ENCODE measurements at regions not wholly inside any gene's neighbourhood (a gene's known extent, or its start where the extent isn't known, plus 50 kb on each side); places are given as distances from the start of the nearest gene placed in this dataset.
A peak's percentile ranks its signal among the peaks of the same experiment; 100 is the strongest.

DNA sequence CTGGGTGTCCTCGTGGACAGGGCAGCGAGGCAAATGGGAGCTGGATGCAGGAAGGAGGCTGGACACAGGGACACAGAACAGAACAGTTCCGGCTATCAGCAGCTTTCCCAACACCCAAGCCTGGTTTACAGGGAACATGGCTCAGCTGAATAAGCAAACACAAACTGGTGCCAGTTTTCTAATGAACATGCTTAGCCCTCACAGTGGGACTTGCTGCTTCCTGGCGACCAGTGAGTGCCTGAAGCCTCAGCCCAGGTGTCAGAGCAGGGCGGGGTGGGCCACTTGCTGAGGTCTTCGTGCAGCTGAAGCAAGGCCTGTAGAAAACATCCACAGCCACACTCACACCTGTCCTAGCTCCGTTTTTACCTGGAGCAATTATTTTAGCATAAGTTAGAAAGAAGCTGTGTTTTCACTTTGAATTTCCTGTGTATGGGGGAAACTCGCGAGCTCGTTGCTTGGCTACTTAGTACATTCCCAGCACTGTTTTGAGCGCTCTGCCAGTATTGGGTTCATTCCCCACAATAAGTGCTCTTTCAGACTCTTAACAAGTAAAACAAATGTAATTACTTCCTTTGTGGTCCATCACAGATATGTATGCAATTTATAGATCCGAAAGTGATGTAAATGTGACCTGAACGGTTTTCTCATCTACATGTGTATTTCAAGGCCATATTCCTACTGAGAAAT is 261.2 kb upstream of the SHH start:
- no peak for DNase-seq (ENCODE audit: low read depth)

DNA sequence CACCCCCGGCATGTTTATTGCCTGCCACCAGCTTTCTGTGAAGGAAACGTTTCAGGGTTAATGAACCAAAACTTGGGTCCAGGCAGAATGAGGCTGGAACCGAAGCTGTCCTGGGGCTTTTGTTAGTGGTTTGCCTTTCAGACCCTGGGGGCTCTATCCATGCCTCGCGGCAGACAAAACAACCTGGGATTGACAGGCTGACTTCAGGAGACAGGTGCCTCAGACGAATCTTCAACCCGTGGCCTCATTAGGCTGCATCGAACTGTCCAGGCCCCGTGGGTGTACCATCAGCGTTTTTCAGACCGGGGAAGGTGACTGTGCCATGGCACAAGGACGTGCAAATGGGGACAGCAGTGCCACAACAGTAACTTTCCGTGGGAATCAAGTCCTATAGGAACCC is 259.3 kb upstream of the SHH start:
- DNase-seq (ENCODE audit: low read depth), result no peak

DNA sequence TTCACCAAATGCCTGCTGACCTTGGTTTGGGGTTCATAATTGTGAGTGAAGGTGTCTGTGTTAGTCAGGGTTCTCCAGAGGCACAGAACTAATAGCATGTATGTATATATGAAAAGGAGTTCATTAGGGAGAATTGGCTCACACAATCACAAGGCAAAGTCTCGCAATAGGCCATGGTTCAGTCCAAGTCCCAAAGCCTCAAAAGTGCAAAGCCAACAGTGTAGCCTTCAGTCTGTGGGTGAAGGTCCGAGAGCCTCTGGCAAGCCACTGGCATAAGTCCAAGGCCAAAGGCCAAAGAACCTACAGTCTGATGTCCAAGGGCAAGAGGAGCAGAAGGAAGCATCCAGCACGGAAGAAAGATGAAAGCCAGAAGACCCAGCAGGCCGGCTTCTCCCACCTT is 257.6 kb upstream of the SHH start:
- DNase-seq (ENCODE audit: low read depth), result no peak

DNA sequence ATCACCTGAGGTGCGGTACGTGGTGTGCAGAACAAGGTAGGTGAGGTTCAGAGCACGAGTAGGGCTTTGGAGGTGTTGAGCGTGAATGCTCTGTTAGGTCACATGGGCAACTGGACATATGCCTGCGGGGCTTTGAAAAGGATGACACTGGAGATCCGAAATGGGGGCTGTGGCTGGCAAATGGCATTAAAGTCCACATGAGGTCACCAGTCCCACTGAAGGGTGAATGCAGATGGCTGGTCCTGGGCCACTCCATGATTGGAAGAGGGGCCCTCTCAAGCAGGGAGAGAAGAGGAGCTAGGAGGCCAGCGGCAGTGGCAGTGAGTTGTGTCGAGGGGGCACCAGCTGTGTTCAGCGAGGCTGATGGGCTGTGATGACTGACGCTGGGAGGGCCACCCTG is 254.9 kb upstream of the SHH start:
- no peak for DNase-seq (ENCODE audit: low read depth)

DNA sequence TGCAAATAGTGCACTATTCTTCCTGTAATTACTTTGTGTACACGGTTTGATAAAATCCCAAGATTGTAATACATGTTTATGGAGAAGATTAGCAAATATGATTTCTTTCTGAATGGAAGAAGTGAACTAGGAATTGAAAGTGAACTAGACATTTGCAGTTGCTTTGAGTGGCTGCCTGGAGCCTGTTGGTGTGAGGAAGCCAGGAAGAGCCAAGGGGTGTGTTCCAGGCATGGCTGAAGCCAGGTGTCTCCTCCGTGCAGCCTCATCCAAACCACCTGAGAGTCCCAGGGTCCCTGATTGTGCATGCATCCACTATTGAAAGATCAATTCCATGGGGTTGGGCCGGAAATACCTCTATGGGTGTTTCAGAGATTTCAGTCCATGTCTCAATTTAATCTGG is 253.1 kb upstream of the SHH start:
- no peak for DNase-seq (ENCODE audit: low read depth)

DNA sequence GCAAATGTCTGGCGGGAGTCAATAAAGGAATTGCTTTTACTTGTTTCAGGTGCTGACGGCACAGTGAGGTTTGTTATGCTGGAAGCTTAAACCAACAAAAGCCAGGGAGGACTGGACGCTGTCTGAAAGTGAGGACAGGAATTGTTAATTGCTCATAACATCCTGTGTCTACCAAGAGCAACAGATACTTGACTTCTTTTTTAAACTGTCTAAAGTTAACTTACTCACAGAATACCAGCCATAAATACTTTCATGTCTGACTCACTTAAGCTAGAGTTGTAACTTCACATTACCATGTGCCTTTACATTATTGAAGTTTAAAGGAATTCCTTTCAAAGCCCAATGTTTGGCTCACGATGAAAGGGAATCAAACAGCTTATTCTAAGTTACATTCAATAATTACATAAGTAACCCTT is 252.7 kb upstream of the SHH start:
- peak; percentile 80 for DNase-seq (ENCODE audit: low read depth)

DNA sequence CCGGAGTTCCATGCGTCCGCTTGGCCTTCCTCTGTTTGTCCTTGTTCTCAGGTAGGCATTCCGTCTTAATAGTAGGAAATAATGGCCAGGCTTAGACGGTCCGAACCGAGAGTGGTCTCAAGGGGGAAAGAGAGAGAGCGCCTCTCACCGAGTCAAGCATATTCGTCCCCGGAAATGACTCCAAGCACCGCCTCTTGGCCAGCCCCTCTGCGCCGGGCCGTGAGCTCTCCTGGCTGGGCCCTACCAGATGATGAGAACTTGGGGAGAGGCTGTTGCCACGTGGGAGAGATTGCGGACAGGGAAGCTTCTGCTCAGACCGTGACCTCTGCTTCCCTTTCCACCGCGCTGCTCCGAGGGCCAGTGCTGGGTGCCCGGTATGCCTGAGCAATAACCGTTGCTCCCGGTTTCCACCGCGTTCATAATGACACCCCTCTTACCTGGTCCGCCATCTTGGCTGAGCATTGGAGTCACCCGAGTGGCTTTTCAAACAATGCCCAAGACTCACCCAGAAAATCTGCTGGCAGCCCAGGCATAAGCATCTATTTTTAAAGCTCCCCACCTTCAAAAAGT is 251.1 kb upstream of the SHH start:
- DNase-seq (ENCODE audit: low read depth), result no peak

DNA sequence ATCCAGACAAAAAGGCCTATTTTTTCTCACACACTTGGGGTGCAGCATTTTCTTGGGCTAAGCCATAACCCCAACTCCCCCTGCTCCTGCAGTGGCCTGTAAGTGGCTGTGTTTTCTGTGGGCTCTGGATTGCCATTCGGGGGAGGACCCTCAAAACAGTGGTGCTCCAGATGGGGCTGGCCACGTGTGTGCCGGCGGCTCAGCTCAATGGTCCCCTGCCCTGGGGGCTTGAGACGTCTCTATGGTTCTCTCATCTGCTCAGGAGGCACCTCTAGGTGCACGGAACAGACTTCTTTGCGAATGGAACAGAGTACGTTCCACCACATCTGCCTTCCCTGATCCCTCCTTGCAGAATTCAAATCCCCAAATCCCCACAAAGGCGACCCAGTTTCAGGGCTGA is 250.0 kb upstream of the SHH start:
- DNase-seq (ENCODE audit: low read depth), result no peak

DNA sequence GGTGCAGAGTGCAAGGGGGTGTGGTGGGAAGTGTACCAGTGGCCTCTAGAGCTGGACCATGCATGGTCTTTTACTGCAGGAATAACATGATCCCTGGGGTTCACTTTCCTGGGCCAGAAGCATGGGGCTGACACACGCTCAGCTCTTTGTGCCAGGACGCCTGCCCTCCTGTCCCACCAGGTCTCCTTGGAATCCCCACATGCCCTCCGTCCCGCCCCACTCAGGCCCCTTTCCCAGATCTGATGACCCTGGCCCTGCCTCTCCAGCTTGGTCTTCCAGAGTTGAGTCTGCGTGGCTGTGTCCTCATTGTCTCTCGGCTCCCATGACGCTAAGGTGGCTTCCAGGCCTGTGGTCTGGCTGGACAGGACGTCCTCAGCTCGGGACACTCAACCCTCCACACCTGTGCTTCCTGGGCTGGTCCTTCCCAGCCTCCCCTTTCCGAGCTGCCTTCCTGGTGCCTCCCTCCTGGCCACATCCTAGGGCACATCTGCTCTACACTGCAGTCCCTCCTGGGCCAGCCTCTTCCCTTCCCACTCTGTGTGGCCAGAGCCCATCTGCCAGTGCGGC is 249.5 kb upstream of the SHH start:
- DNase-seq (ENCODE audit: low read depth), result no peak

DNA sequence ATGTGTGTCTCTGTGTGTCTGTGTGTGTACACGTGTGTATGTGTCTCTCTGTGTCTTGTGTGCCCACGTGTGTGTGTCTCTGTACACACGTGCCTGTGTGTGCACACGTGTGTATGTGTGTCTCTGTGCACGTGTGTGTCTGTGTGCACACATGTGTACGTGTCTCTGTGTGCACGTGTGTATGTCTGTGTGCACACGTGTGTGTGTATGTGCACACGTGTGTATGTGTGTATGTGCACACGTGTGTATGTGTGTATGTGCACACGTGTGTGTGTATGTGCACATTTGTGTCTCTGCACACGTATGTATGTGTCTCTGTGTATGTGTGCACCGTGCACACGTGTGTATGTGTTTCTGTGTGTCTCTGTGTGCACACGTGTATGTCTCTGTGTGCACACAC is 248.7 kb upstream of the SHH start:
- DNase-seq (ENCODE audit: low read depth), result no peak

DNA sequence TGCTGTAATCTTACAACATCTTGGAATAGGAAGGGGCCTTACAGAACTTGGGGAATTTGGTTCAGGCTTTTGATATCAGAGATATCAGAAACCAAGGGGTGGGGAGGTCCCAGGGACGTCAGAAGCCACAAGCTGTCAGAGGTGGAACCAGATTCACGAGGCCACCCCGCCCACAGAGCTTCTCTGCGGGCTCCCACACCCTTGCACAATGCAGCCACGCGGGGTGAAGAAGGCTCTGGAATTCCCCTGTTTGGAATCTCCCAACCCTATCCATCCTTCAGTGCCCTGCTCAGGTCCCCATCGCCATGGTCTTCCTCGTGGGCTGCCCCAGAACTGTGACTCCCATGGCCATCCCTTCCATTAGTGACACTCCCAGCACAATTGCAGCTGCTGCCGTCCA is 247.1 kb upstream of the SHH start:
- DNase-seq (ENCODE audit: low read depth), result no peak

DNA sequence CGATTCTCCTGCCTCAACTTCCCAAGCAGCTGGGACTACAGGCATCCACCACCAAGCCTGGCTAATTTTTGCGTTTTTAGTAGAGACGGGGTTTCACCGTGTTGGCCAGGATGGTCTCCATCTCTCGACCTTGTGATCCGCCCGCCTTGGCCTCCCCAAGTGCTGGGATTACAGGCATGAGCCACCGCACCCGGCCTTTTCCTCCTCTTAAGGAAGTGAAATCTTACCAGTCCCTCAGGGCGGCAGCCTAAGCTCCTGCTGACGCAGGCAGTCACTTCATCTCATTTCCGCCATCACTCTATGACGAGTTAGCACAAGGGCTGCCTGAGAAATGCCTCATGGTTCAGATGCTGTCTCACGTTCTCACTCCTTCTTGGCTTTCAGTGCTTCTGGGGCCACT is 246.0 kb upstream of the SHH start:
- no peak for DNase-seq (ENCODE audit: low read depth)

DNA sequence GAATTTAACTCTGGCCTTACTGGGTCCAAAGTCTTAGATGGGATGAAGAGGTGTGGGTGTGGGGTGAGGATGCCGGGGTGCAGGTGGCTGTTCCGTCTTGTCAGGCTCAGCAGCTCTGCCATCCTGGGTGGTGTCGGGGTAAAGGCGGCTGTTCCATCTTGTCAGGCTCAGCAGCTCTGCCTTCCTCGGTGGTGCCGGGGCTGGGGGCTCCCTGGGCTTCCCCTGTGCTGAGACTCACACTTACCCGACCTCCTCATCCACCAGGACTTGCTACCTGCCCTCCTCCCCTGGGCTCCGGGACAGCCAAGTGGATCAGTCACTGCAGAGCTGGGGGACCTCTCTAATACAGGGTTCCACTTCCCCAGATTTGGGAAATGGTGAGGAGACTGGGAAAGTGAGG is 244.3 kb upstream of the SHH start:
- DNase-seq (ENCODE audit: low read depth), result no peak

DNA sequence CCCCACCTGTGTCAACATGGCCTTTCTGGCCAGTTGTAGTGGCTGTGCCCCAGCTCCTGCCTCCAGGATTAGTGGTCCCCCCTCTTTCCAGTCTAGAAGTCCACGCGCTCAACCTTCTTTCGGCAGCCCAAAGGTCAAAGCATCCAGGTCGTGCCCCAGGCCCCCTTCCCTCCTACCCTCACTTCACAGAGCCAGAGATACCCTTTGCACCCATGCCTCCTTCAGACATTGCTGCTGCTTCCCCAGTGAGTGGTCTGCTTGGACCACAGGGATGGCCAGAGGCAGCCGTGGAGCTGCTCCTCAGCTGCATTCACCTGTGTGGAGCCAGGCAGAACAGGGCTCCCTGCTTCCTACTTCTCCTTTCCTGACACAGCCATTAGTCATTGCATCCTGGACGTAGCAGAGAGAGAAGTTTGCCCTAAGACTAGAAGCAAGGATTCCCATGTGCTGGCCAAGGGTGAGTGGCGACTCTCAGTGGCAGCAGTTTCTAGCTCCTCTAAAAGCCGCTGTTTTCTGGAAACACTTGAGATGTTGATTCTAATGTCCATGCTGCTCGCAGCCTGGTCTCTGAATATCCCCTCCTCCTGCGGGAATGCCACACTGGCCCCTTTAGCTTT is 243.1 kb upstream of the SHH start:
- peak; percentile 43 for DNase-seq (ENCODE audit: low read depth)

DNA sequence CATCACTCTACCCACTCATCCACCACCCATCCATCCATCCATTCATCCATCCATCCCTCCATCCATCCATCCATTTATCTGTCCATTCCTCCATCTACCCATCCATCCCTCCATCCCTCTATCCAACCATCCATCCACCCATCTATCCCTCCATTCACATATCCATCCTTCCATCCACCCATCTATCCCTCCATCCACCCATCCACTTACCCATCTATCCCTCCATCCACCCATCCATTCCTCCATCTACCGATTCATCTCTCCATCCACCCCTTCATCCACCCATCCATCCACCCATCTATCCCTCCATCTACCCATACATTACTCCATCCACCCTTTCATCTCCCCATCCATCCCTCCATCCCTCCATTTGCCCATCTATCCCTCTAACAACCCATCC is 239.6 kb upstream of the SHH start:
- DNase-seq (ENCODE audit: low read depth), result no peak

DNA sequence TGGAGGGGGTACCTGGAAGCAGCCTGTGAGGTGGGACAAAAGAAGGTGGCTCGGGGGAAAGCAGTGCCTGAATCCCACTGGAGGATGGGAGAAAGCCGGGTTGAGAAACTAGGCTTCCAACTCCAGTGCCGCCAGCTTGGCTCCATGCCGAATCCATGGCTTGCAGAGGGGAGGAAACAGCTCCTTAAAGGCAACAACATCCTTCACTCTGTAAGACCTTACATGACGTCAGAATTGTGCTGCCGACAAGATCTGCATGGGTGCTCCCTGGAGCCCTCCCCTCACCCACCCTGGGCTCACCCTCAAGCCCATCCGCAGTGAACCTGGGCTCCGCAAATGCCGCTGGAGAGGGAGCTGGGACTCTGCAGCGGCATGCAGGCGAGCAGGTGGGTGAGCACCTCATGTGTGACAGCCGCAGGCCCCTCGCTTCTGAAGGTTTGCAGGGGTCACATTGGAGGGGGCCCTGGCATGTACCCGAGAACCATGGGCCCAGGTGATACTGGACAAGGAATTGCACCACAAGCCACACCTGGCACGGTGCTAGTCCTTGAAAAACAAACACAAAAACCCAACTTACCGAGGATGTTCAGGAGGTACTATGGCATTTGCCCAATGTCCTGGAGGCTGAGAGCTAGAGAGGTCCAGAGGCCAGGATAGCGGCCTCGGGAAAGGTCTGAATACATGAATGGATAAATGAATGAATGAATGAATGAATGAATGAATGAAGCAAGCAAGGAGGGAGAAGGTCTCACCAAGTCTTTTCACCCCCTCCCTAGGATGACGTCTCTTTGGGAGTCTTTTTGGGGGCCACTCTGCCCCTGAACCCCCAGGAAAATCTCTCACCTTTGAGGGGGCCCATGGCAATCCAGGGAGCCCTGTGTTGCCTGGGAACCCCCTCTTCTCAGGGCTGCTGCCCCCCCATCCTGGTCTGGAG is 238.6 kb upstream of the SHH start:
- DNase-seq (ENCODE audit: low read depth), result peak; percentile 29

DNA sequence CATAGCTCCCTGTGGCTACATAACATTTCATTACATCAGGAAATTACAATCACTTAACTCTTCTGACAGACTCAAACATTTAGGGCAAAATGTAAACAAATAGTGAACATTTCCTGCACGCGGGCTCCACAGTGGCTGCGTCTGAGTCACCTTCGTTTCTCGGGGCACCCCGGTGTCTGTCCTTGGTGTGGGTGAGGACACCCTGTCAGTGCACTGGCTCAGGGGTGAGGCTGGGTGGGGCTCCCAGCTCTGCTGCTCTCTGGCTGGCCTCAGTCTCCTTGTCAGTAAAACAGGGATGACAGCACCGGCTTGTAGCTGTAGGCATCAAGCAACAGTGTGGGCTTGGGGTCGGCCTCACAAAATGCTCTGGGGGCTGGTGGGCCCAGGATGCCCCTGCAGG is 237.1 kb upstream of the SHH start:
- no peak for DNase-seq (ENCODE audit: low read depth)

DNA sequence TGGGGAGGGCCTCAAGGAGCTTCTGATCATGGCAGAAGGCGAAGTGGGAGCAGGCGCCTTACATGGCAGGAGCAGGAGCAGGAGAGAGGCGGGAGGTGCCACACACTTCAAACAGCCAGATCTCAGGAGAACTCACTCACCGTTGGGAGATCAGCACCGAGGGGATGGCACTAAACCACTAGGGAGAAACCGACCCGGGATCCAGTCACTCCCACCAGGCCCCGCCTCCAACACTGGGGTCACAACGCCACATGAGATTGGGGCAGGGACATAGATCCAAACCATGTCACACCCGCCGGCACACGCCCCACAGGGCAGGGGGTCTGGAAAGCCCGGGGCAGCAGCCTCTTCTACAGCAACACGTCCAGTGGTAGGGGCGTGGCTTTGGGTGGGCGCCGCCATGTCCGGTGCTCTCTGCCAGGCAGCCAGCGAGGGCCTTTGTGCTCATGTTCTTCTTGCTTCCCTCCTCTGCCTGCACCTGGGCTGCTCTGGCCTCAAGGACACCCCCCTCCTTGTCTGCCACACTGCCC is 233.8 kb upstream of the SHH start:
- no peak for DNase-seq (ENCODE audit: low read depth)

DNA sequence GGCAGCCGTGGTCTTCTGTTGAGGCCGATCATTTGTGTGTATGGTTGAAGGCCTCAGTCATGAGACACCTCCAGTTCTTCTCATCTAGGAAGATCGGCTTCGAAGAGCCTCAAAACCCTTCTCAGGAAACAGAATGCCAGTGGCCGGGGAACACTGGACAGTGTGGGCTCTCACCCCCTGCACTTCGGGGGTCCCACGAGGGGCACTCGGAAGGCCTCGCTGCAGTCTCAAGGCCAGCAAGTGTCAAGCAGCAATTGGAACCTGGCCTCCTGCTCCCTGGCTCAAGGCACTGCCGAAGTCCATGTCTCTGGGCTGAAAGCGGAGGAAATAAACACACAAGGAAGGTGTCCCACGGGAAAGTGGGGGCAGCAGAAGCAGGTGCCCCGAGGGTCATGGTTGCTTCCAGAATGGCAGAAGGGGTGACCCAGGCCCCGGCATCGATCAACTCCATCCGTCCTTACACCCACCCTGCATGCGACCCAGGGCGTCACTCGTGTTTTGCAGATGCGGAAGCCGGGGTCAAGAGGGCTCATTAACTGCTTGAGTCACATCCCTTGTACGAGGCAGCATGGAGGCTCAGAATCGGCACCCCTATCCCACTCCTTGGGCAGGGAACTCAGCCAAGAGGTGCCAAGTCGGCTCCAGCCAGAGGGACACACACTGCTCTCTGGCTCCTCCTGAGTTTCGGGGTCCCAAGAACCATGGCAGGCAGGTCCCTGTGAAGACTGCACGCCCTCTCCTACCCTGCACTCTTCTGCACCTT is 231.3 kb upstream of the SHH start:
- DNase-seq (ENCODE audit: low read depth), result no peak

DNA sequence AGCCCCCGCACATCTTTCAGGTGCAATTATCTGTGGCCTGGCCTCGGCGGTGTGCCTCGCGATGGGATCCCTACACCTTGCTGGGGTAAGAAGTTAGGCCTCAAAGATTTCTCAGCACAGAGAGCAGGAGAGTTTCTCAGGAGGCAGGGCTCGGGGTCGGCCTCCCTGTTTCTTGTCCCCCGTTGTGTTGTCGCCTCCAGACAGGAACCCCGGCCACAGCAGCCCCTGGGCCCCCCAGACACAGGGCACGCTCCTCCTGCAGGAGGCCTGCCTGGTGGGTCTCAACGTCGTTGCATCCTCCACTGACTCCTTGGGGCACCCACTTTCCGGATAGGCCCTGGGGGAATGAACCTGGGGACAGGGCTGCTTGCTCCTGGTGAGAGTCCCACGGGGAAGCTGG is 229.1 kb upstream of the SHH start:
- DNase-seq (ENCODE audit: low read depth), result no peak

DNA sequence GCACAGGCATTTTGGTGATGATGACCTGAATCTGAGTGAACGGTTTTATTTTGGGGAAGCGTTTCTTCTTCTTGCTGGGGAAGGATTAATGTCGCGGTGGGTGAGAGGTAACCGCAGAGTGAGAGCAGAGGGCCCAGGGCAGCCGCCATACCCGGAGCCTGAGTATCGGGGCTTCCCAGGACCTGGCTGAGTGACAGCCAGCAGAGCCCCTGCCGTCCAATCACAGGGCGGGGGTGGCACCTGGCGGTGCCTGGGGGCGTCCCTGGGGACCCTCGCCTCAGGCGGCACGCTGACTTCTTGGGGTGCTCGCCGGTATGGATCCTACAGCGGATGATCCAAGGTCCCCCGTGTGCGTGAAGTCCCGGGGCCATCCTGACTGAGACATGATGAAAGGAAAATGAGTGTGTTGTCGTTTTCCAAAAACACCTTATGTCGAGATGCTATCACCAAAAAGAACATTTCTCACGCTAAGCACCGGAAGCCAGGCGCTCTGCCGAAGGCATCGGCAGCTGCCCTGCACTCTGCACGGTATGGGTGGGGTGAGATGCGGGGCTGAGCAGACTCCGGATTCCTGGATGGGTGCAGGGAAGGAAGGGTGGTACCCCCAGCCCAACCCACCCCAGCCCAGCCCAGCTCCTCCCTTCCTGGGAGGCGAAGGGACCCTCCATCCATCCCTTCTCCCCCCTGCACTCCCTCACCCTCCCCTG is 227.9 kb upstream of the SHH start:
- no peak for DNase-seq (ENCODE audit: low read depth)

All from Daoy (cell line).